HepG2 (cell line): ENCODE measurements at regions not wholly inside any gene's neighbourhood (a gene's known extent, or its start where the extent isn't known, plus 50 kb on each side); places are given as distances from the start of the nearest gene placed in this dataset.

Experiments used
- MAFG ChIP-seq: sonication (generic); formaldehyde crosslinking; IDR thresholded peaks from 2 replicates; pipeline ENCODE4 v1.5.1; 2020; ENCODE audit warnings: mild to moderate bottlenecking, missing genetic modification reagents
- NR2F2 ChIP-seq: IDR thresholded peaks from 2 replicates; pipeline ENCODE4 v1.6.1; 2012; ENCODE audit warnings: low read depth, inconsistent platforms, borderline replicate concordance
- SATB2 ChIP-seq: sonication (generic); formaldehyde crosslinking; IDR thresholded peaks from 2 replicates; pipeline ENCODE4 v1.5.0; 2020; ENCODE audit warnings: missing genetic modification reagents
- SP4 ChIP-seq: sonication (generic); formaldehyde crosslinking; IDR thresholded peaks from 2 replicates; pipeline ENCODE4 v1.8.1; 2023; ENCODE audit warnings: mild to moderate bottlenecking, missing genetic modification reagents
- ZBTB40 ChIP-seq, 2 experiments: fragments of 450-650 bp in 1 of 2; sonication (generic) in 1 of 2; formaldehyde crosslinking in 1 of 2; IDR thresholded peaks; 2 replicates each; pipeline versions ENCODE4 v1.6.1 to v1.8.0; 2016 to 2022; ENCODE audit warnings: antibody characterized with exemption in 1 of 2, mild to moderate bottlenecking in 1 of 2, missing genetic modification reagents in 1 of 2
- ZNF550 ChIP-seq: sonication (generic); formaldehyde crosslinking; IDR thresholded peaks from 2 replicates; pipeline ENCODE4 v1.4.0; 2020; ENCODE audit warnings: mild to moderate bottlenecking, missing genetic modification reagents, borderline replicate concordance

- TF ChIP-seq ZBTB40 (IDR thresholded peaks at IDR 0.05) (no peak), ZBTB40 (CRISPR knock-in tag; IDR thresholded peaks at IDR 0.05) (no peak), ZNF550 (CRISPR knock-in tag) (no peak), SATB2 (CRISPR knock-in tag) (no peak), MAFG (CRISPR knock-in tag) (no peak), SP4 (no peak), NR2F2 (no peak)
Measured at GRCh38 chr4:104248726-104249125, 246.0 kb downstream of the CXXC4 start (continued).
